ENCODE measurements at regions not wholly inside any gene's neighbourhood (a gene's known extent, or its start where the extent isn't known, plus 50 kb on each side); places are given as distances from the start of the nearest gene placed in this dataset.

GRCh38 chr7:68963552-68963951 is 634.7 kb upstream of the AUTS2 start:
- TF ChIP-seq POLR2A (IDR thresholded peaks at IDR 0.05) = no peak
- no peak for TF ChIP-seq CTCF (IDR thresholded peaks at IDR 0.05)
